ENCODE measurements at regions not wholly inside any gene's neighbourhood (a gene's known extent, or its start where the extent isn't known, plus 50 kb on each side); places are given as distances from the start of the nearest gene placed in this dataset.

DNA sequence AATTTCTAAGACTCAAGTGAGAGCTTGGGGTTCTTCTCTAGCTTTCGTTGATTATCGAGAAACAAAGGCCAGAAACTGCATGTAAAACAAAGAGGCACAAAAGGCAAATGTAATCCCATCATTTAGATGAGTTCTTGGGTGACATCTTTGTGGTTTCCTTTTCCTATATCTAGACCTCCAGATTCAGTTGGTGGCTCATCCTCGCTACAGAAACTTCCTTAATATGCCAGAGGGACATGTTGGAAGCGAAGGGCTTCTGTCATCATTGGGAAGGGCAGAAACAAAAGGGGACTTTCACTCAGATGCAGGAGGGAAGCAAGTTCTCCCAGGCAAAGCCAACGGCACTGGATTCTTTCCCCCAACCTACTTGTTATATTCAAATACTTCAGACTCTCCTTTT lies 150.6 kb upstream of the ZFHX3 start:
- TF ChIP-seq POLR2A (IDR thresholded peaks at IDR 0.05) (no peak), POLR2AphosphoS5 (IDR thresholded peaks at IDR 0.05; ENCODE audit: insufficient read depth in 1 of 2, low read depth in 1 of 2) (no peak)
- TF ChIP-seq, protein P1, sequence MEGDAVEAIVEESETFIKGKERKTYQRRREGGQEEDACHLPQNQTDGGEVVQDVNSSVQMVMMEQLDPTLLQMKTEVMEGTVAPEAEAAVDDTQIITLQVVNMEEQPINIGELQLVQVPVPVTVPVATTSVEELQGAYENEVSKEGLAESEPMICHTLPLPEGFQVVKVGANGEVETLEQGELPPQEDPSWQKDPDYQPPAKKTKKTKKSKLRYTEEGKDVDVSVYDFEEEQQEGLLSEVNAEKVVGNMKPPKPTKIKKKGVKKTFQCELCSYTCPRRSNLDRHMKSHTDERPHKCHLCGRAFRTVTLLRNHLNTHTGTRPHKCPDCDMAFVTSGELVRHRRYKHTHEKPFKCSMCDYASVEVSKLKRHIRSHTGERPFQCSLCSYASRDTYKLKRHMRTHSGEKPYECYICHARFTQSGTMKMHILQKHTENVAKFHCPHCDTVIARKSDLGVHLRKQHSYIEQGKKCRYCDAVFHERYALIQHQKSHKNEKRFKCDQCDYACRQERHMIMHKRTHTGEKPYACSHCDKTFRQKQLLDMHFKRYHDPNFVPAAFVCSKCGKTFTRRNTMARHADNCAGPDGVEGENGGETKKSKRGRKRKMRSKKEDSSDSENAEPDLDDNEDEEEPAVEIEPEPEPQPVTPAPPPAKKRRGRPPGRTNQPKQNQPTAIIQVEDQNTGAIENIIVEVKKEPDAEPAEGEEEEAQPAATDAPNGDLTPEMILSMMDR (IDR thresholded peaks at IDR 0.05) = no peak

Measured in vagina (tissue), 2 donors.